ENCODE measurements at regions not wholly inside any gene's neighbourhood (a gene's known extent, or its start where the extent isn't known, plus 50 kb on each side); places are given as distances from the start of the nearest gene placed in this dataset.
A peak's percentile ranks its signal among the peaks of the same experiment; 100 is the strongest.

GRCh38 chr6:139754898-139755775, 380.7 kb upstream of the CITED2 start:
- Histone ChIP-seq H3K27ac (peak overlapping the region in 1 of 2 donors; percentile 54), H3K4me3 (no peak overlapping the region)
- no peak for DNase-seq (ENCODE audit: low spot score)
- TF ChIP-seq, protein P1, sequence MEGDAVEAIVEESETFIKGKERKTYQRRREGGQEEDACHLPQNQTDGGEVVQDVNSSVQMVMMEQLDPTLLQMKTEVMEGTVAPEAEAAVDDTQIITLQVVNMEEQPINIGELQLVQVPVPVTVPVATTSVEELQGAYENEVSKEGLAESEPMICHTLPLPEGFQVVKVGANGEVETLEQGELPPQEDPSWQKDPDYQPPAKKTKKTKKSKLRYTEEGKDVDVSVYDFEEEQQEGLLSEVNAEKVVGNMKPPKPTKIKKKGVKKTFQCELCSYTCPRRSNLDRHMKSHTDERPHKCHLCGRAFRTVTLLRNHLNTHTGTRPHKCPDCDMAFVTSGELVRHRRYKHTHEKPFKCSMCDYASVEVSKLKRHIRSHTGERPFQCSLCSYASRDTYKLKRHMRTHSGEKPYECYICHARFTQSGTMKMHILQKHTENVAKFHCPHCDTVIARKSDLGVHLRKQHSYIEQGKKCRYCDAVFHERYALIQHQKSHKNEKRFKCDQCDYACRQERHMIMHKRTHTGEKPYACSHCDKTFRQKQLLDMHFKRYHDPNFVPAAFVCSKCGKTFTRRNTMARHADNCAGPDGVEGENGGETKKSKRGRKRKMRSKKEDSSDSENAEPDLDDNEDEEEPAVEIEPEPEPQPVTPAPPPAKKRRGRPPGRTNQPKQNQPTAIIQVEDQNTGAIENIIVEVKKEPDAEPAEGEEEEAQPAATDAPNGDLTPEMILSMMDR (IDR thresholded peaks at IDR 0.05): no peak

DNA sequence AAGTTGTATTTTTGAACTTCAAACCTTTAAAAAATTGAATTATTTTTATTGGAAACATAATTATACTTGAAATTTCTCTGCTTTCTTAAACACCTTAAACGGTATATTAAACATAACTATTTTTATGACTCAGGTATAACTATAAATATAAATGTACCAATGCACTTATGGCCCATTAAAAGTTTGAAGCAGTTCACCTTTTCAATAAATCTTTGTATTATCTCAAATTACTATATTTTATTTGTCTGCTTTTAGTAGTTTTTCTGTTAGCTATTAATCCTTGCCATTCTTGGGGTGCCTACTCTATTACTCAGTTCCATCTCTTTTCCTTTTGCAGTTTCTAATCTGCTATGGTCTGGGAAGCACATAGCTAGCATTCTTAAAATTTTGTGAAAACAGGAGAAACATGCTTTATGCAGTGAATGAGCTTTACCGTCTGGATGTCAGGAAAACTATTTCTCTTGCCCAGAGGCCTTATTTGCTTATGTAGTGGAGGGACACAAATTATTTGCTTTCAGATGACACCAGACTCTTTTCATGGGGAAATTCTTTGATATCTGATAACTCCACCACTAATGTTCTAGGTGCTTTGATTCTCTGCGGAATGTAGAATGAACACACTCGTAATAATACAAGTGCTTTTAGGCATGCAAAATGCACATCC, 378.9 kb upstream of the CITED2 start:
- TF ChIP-seq, protein P1 (IDR thresholded peaks at IDR 0.05): no peak
- Histone ChIP-seq H3K4me3 (no peak overlapping the region), H3K27ac (peak overlapping the region in 1 of 2 donors; percentile 18)
- DNase-seq (ENCODE audit: low spot score): no peak

DNA sequence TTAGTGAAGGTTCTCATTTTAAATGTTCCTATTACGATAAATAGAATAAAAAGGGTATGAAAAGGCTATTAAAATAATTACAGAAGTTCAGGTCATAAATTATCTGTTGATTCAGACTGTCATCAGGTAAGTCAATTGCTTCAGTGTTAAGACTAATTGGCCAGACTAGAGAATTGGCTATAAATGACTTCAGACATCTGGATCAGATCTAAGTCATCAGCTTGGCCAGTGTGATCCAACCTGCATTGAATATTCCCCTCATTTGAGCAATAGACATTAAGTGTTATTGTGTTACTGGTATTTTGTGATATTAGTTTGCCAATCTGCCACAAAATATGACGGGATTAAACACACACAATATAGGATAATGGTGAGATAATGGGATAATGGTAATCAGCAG, 377.6 kb upstream of the CITED2 start:
- H3K27ac ChIP-seq: no peak overlapping the region
- TF ChIP-seq, protein P1 (IDR thresholded peaks at IDR 0.05): no peak
- DNase-seq (ENCODE audit: low spot score): no peak
- H3K4me3 ChIP-seq: no peak overlapping the region

DNA sequence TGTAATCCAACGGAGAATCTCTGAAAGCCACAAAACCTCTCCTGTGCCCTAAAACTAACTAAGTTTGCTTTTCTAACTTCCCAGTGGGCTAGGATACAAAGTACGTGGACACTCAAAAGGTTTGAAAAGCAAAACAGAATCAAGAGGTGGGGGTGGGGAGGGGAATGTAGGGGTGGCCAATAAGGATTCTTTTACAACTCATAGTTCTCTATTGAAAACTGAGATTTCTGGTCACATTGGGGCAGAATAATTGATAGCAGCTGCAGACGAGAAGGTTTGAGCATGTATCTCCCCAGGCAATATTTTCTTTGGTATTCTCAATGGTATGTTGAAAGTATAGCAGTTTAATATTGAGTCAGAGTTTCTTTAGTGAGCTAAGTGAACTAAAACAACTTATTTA, 376.7 kb upstream of the CITED2 start:
- Histone ChIP-seq H3K27ac (no peak overlapping the region), H3K4me3 (no peak overlapping the region)
- TF ChIP-seq, protein P1 (IDR thresholded peaks at IDR 0.05): no peak
- no peak for DNase-seq (ENCODE audit: low spot score)

GRCh38 chr6:139748353-139749146, 374.1 kb upstream of the CITED2 start:
- DNase-seq (ENCODE audit: low spot score): no peak
- H3K4me3 ChIP-seq: no peak overlapping the region
- H3K27ac ChIP-seq: no peak overlapping the region
- TF ChIP-seq, protein P1 (IDR thresholded peaks at IDR 0.05): no peak

DNA sequence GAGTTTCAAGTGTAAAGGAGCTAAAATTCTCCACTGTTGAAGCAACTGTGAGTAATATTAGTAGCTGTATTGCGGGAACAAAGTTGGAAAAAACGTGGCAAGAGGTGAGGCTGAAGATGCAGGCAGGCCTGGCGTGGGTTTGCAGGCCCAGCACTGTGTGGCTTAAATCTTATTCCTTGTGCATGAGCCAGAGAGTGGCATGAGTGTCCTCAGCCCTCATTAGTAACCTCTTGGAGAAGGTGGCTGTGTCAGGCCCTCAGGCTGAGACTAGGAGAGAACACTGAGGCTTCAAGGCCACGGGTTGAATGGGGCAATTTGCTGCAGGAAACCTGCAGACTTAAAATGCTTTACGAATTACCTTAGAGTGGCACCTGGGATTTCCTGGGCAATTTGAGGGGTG, 372.7 kb upstream of the CITED2 start:
- Histone ChIP-seq H3K27ac (no peak overlapping the region), H3K4me3 (no peak overlapping the region)
- TF ChIP-seq, protein P1 (IDR thresholded peaks at IDR 0.05): no peak
- no peak for DNase-seq (ENCODE audit: low spot score)

Data from coronary artery (tissue), 2 donors.